HG03565 (cell line): ENCODE measurements at regions not wholly inside any gene's neighbourhood (a gene's known extent, or its start where the extent isn't known, plus 50 kb on each side); places are given as distances from the start of the nearest gene placed in this dataset.
"Not testable (repeated sequence)": the region's sequence is repeated elsewhere in the genome, so short reads cannot be mapped to it uniquely, and the experiment has no call there.

ENCODE experiments used
- ATAC-seq: cut with Tn5 transposase; IDR thresholded peaks from one replicate; pipeline ENCODE4 v1.9.1; 2021; ENCODE audit warnings: mild to moderate bottlenecking, moderate library complexity; ENCODE audit not compliant: unreplicated experiment

DNA sequence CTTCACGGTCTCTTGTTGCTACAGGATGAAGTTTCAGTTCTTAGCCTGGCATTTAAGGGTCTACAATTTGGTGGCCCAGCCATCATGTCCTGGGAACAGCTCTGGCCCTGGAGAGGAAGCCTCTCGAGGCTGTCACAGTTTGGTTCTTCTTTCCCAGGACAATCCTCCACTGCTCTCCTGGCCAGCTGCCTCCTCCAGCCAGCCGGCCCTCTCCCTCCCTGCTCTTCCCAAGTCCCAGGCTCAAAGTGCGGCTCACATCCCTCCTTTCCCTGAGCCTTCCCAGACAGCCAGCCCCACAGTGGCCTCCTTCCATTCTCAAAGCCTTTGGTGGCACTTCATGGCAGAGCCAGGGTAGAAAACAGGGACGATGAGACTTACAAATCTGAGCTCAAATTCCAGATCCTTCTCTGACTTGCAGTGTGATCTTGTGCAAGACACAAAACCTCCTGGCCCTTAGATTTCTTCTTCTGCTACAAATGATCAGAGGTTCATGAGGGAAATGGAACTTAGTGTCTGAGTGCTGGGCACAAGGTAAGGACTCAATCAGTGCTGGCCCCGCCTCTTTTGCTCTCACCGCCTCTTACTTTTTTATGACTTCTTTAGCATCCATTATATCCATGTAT is 223.8 kb upstream of the ECI2 start:
- no peak for ATAC-seq

DNA sequence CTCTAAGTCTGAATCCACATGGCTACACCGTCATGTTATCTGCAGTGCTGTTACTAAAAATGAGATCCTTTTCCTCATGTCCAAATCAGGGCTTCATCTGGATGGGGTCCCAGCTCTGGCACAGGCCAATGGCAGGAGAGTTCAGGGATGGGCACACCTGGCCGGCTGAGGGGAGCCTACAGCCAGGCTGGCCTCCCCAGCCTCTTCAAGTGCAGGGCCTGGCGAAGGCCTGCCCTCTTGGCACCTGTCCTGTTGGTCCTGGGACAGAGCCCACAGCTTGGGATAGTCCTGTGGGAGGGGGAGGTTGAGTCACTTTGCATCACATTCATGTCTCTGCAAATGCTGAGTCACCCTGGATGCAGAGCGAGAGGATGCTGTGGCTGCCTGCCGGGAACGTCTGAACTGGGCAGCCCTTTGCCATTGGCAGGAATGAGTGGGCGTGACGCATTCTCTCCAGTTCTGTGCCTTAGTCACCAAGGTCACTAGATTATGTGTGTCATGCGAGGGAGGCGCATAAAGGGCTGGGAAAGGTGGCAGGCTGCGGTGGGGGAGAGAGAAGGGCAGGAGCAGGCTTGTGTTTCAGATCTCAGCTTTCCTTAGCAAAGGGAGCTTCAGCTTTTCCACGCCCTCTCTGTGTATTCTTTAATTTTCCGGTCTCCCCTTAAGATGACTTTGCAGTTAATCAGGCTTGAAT is 223.2 kb upstream of the ECI2 start:
- no peak for ATAC-seq

DNA sequence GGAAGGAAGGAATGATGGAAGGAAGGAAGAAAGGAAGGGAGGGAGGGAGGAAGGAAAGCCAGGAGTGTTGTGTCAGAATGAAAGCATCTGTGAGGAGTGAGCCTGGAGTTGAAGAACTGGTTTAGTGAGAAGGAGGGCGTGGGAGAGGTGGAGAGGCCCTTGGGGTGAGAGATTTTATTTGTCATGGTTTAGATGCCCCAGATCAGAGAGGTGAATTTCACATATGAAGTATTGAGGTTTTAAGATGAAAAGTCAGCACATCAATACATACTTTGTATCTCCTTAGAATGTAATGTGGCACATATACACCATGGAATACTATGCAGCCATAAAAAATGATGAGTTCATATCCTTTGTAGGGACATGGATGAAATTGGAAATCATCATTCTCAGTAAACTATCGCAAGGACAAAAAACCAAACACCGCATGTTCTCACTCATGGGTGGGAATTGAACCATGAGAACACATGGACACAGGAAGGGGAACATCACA is 222.3 kb upstream of the ECI2 start:
- ATAC-seq: not testable (repeated sequence)

DNA sequence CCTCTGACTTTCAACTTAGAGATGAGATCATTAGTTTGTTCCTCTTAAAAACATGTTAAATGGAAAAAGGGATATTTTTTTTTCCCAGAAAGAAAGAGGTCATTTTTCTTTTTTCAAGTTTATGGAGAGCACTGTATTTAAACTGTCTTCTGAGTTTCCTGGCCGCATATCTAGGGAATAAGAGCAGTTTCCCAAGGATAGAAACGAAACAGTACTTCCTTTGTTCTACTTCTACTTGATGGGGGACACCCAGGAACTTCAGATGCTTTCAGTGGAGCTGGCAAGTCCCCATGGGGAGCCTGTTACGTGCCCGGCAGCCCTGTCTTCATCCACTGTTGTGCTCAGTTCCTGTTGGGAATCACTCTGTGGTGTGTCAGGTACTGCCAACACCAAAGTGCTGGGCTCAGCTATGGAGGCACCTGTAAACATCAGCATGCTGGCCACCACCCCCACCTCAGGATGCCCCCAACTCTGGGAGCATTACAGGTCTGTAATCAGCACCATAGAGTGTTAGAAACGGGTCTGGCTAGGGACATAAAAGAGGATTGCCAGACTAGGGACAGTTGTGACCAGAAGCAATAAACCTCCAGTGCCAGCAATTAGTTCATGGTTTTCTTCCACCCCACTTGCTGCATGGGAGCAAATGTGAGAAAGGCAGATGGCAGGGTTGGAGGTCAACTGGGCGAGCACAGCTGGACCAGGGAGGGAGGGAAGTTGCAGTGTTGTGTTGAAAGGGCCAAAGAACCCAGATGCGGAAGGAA is 221.7 kb upstream of the ECI2 start:
- no peak for ATAC-seq

DNA sequence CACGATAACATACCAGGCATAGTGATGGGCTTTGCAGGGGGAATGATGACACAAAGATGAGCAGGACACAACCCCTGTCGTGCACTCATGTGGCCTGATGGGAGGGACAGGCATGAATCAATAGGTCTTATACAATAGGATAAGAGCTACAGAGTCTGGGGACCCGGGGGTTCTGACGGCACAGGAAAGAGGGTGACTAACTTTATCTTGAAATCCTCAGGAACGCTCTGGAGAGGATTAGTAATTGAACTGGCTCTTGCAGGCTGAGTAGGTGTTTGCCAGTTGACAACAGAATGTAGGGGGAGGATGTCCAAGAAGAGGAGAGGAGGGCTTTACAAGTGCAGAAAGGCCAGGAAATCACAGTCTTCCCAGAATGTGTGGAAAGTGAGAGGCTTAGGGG is 219.9 kb upstream of the ECI2 start:
- ATAC-seq: no peak

GRCh38 chr6:4354181-4354580 is 218.8 kb upstream of the ECI2 start:
- no peak for ATAC-seq

GRCh38 chr6:4352731-4353130 is 217.4 kb upstream of the ECI2 start:
- no peak for ATAC-seq

DNA sequence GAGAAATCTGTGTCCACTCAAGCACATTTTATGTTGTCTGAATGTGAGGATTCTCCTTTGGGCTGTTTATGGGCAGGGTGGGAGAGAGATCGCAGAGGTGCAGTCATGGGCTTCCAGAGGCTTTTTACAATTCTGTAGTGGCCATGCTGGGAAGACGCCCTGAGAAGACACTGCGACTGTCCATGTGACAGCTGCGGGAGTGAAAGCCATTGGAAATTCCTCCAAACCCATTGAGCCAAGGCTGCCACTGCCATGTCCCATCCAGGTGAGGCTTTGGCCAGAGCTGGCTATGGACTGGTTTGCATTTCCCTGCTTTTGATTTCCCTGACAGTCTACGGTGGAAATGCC is 216.9 kb upstream of the ECI2 start:
- ATAC-seq: no peak

GRCh38 chr6:4351520-4352321 is 216.3 kb upstream of the ECI2 start:
- ATAC-seq: no peak

- ATAC-seq: no peak
Measured at GRCh38 chr6:4350567-4351519, 215.5 kb upstream of the ECI2 start.

- no peak for ATAC-seq
Measured at GRCh38 chr6:4349931-4350330, 214.6 kb upstream of the ECI2 start.

DNA sequence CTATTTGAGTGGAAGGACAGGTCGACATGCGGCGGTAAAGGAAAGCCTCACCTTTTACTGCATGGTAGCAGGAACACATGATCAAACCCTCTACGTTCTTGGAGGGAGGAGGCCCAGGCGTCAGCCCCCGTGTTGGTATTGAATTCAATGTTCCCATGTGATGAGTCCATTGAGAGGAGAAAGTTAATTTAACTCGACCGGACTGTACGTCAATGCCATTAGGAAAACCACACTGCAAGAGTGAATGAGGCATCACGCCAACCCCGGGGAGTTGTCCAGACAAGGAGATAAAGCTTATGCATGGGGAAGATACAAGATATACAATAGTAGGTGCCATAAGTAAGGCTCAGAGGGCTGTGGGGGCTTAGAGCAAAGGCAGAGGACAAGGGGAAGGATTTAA is 213.9 kb upstream of the ECI2 start:
- no peak for ATAC-seq

DNA sequence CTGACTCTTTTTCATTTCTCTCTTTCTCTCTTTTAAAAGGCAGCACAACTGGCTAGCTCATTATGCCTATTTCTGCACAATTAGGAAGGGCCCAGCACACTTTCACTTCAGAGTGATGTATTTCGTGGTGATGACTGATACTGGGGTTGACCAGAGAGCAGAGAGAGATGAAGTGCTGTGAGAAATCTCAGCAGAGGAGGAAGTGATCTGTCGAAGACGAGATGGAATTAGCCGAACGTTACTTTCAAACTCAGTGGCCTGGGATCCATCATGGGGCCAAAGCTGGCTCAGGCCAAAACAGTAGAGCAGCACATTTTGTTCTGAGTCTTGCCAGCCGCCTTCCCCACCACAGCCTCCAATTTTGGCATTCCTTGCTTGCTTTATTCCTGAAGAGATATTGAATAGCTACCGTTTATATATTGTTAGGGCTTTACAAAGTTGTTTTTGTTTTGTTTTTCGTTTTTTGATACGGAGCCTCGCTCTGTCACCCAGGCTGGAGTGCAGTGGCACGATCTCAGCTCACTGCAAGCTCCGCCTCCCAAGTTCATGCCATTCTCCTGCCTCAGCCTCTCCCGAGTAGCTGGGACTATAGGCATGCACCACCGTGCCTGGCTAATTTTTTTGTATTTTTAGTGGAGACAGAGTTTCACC is 213.2 kb upstream of the ECI2 start:
- ATAC-seq: peak; percentile 84

- no peak for ATAC-seq
Measured at GRCh38 chr6:4347877-4348276, 212.5 kb upstream of the ECI2 start.

- no peak for ATAC-seq
Measured at GRCh38 chr6:4346659-4347333, 211.4 kb upstream of the ECI2 start.

DNA sequence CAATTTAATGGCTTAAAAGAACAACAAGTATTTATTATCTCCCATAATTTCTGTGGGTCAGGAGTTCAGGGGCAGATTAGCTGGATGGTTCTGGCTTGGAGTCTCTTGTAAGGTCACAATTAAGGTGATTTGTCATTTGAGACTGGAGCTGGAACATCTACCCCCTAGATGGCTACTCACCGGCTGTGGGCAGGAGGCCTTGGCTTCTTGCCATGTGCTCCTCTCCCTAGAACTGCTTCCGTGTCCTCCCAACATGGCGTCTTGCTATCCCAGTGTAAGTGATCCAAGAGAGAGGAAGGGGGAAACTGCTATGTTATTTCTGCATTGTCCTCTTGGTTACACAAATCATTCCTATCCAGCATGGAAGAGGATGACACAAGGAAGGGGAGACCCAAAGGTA is 210.2 kb upstream of the ECI2 start:
- ATAC-seq: no peak

DNA sequence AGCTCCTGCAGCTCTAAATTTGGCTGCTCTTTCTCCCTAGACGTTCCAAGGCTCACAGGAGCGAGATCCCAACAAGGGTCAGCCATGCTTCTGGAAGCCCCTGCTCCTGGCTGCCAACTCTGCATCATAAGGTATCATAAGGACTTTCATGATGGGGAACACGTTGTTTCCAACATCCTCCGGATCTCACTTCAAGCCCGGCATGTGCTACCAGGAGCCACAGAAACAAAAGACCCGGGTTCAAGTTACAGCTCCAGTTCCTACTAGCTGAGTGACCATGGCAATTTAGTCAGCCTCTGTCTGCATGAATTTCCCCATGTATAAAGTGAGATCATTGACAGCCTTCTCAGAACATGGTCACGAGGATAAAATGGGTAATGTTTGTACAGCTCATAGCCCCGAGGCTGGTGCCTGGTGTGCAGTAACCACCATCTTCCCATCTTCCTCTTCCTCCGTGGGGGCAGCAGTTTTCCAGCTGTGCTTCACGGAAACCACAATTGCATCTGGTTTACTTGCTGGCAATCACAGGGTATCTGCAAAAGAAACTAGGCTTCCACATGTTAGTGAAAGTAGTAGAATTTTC is 209.0 kb upstream of the ECI2 start:
- no peak for ATAC-seq

DNA sequence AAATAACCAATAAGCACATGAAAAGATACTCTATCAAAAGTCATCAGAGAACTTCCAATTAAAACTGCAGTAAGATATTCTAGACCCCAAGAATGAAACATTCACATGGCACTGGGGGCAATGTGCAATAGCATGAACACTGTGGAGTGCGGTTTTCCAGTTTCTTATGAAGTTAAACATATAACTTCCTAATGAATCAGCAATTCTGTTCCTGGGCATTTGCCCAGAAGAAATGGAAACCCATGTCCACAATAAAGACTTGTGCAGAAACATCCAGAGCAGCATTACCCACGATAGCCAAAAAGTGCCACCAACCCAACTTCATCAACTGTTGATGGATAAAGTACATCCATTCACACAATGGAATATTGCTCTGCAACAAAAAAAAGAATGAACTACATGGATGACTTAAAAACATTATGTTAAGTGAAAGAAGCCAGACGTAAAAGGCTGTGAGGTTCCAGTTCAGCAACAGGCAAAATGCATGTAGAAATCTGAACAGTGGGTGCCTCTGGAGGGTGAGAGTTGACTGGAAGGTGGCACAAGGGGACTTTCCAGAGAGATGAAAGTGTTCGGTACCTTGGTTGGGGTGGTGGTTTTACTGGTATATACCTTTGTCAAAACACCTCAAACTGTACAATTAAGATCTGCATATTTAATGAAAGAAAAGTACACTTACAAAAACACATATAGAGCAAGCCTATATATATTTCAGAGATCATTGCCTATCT is 207.2 kb upstream of the ECI2 start:
- ATAC-seq: no peak
